Memory B cell (primary cell): ENCODE measurements at regions not wholly inside any gene's neighbourhood (a gene's known extent, or its start where the extent isn't known, plus 50 kb on each side); places are given as distances from the start of the nearest gene placed in this dataset.
"Not testable (repeated sequence)": the region's sequence is repeated elsewhere in the genome, so short reads cannot be mapped to it uniquely, and the experiment has no call there.

Experiments
- ATAC-seq: fragments of 150-1000 bp; cut with Tn5 transposase; 2 replicates; pipeline ENCODE4 v1.10.0; 2021; ENCODE audit warnings: low read depth, mild to moderate bottlenecking, moderate library complexity
- DNase-seq, 2 donors: peaks; one replicate each; pipeline ENCODE4 v3.0.0; 2022; ENCODE audit warnings: low spot score in 2 of 2
- H3K27ac Mint-ChIP-seq: one replicate; pipeline ENCODE4 v1.8.0; 2022; ENCODE audit warnings: mild to moderate bottlenecking, moderate library complexity, mixed read lengths
- H3K27me3 Mint-ChIP-seq: one replicate; pipeline ENCODE4 v1.8.0; 2022; ENCODE audit warnings: mixed read lengths
- H3K36me3 Mint-ChIP-seq: one replicate; pipeline ENCODE4 v1.8.0; 2022; ENCODE audit warnings: mild to moderate bottlenecking, mixed read lengths
- H3K4me1 Mint-ChIP-seq: one replicate; pipeline ENCODE4 v1.8.0; 2022; ENCODE audit warnings: mixed read lengths
- H3K4me3 Mint-ChIP-seq: one replicate; pipeline ENCODE4 v1.8.0; 2022; ENCODE audit warnings: mild to moderate bottlenecking, moderate library complexity, mixed read lengths
- H3K9me3 Mint-ChIP-seq: one replicate; pipeline ENCODE4 v1.8.0; 2022; ENCODE audit warnings: mixed read lengths

GRCh38 chr5:52626312-52626711, 161.4 kb upstream of the ITGA1 start:
- H3K27me3 Mint-ChIP-seq = peaks cover 3% of the 10 kb centered on the region
- ATAC-seq (no peak), DNase-seq (no peak)
- no peak overlapping the region for H3K4me3 Mint-ChIP-seq
- peaks cover 2% of the 10 kb centered on the region for H3K4me1 Mint-ChIP-seq
- H3K36me3 Mint-ChIP-seq = no peaks in the 10 kb centered on the region
- H3K9me3 Mint-ChIP-seq = peaks cover 9% of the 10 kb centered on the region
- no peak overlapping the region for H3K27ac Mint-ChIP-seq

DNA sequence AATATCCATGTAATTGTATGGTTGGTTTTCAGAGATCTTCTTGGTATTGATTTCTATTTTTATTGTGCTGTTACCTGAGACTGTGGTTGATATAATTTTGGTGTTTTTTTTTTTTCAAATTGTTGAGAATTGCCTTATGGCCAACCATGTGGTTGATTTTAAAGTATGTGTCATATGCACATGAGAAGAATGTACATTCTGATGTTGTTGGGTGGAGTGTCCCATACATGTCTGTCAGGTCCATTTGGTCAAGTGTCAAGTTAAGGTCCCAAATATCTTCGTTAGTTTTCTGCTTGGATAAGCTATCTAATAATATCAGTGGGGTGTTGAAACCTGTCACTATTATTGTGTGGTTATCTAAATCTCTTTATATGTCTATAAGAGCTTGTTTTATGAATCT, 160.0 kb upstream of the ITGA1 start:
- H3K4me3 Mint-ChIP-seq = no peak overlapping the region
- H3K27ac Mint-ChIP-seq = no peak overlapping the region
- peaks cover 9% of the 10 kb centered on the region for H3K9me3 Mint-ChIP-seq
- no peak for ATAC-seq
- peaks cover 3% of the 10 kb centered on the region for H3K27me3 Mint-ChIP-seq
- H3K36me3 Mint-ChIP-seq = no peaks in the 10 kb centered on the region
- no peak for DNase-seq
- peaks cover 2% of the 10 kb centered on the region for H3K4me1 Mint-ChIP-seq

GRCh38 chr5:52632281-52632680, 155.4 kb upstream of the ITGA1 start:
- Mint-ChIP-seq H3K9me3 (peaks cover 6% of the 10 kb centered on the region), H3K4me3 (no peak overlapping the region), H3K27ac (no peak overlapping the region), H3K36me3 (no peaks in the 10 kb centered on the region), H3K4me1 (peaks cover 2% of the 10 kb centered on the region), H3K27me3 (peaks cover 3% of the 10 kb centered on the region)
- no peak for ATAC-seq
- DNase-seq = no peak

- not testable (repeated sequence) for H3K4me3 Mint-ChIP-seq, H3K36me3 Mint-ChIP-seq, ATAC-seq, H3K9me3 Mint-ChIP-seq, H3K27ac Mint-ChIP-seq, DNase-seq, H3K4me1 Mint-ChIP-seq, H3K27me3 Mint-ChIP-seq
These were observed 153.5 kb upstream of the ITGA1 start for GRCh38 chr5:52634171-52634570.

- Mint-ChIP-seq H3K4me1 (no peaks in the 10 kb centered on the region), H3K27me3 (no peaks in the 10 kb centered on the region), H3K4me3 (no peak overlapping the region), H3K36me3 (no peaks in the 10 kb centered on the region), H3K9me3 (peaks cover 4% of the 10 kb centered on the region), H3K27ac (no peak overlapping the region)
- ATAC-seq = no peak
- no peak for DNase-seq
These were observed 149.0 kb upstream of the ITGA1 start for GRCh38 chr5:52638732-52639131.

DNA sequence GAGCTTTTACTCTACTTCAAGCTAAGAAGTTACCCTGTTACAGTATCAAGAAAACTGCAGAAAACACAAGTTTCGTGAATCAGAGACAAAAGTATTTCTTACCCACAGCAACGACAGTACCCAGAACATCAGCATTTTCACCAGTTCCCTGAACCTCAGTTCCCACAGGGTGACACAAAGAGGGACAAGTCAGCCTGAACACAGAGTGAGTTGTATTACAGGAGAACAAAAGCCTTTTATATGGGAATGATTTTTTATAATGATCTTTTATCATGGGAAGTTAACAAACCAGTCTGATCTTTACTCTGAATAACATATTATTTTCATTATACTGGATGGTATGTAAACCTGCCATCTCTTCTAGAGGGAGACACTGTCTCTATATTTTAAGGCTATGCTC, 139.0 kb upstream of the ITGA1 start:
- no peaks in the 10 kb centered on the region for H3K4me1 Mint-ChIP-seq
- ATAC-seq = no peak
- peaks cover 4% of the 10 kb centered on the region for H3K9me3 Mint-ChIP-seq
- H3K36me3 Mint-ChIP-seq = no peaks in the 10 kb centered on the region
- H3K27me3 Mint-ChIP-seq = peaks cover 6% of the 10 kb centered on the region
- DNase-seq = no peak
- no peak overlapping the region for H3K4me3 Mint-ChIP-seq
- no peak overlapping the region for H3K27ac Mint-ChIP-seq

- H3K27ac Mint-ChIP-seq = no peak overlapping the region
- H3K4me3 Mint-ChIP-seq = no peak overlapping the region
- ATAC-seq (no peak), DNase-seq (no peak)
- peaks cover 8% of the 10 kb centered on the region for H3K27me3 Mint-ChIP-seq
- no peaks in the 10 kb centered on the region for H3K36me3 Mint-ChIP-seq
- no peaks in the 10 kb centered on the region for H3K9me3 Mint-ChIP-seq
- no peaks in the 10 kb centered on the region for H3K4me1 Mint-ChIP-seq
These were observed 132.6 kb upstream of the ITGA1 start for GRCh38 chr5:52655163-52655562.

DNA sequence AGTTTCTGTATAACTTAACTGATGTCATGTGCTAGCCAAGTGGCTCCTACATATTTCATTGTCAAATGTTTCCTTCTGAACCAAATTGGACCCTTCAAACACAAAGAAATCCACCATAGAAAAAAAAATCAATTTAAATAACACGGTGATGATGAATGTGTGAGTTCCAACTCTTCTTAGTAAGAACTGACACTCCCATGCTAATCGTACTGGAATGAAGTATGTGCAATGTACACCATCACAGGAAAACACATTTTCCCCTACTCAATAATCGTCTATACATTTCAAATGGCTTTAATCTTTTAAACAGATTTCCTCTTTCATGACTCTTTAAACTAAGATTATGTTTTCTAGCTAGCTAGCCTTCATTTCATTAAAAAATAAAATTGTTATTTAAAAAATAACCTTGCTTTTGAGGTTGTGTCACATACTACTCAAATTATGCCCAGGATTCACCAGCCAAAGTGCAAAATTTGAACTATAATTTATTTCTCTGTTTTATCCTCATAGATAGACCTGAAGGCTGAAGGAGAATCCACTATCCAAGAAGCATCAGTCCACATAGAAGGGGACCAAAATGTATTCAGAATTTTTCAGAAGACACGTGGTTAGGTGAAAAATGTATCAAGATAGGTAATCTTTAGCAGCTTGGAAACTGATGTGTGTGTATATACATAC, 131.0 kb upstream of the ITGA1 start:
- Mint-ChIP-seq H3K4me1 (no peaks in the 10 kb centered on the region), H3K9me3 (no peaks in the 10 kb centered on the region), H3K36me3 (no peaks in the 10 kb centered on the region), H3K27me3 (peaks cover 6% of the 10 kb centered on the region), H3K27ac (no peak overlapping the region), H3K4me3 (no peak overlapping the region)
- no peak for ATAC-seq
- DNase-seq = no peak

DNA sequence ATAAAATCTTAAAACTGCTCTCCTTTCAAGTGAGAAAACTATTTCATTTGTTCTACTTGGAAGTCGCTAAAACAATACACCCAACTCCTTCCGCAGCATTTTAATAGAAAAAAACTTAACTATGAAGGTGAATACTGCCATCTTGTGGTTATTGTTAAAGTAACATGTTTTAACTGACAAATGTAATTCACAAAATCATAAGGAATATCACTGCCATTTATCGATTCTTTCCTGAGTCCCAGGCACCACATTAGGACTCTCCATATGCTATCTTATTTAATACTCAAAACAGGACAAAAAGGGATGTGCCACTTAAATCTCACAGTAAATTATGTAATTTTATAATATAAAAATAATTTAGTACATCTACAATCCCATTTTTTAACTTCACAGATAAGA, 130.5 kb upstream of the ITGA1 start:
- Mint-ChIP-seq H3K4me3 (no peak overlapping the region), H3K9me3 (no peaks in the 10 kb centered on the region), H3K4me1 (no peaks in the 10 kb centered on the region), H3K36me3 (no peaks in the 10 kb centered on the region), H3K27ac (no peak overlapping the region), H3K27me3 (peaks cover 5% of the 10 kb centered on the region)
- no peak for ATAC-seq
- peak in 1 of 2 donors; percentile 10 for DNase-seq

DNA sequence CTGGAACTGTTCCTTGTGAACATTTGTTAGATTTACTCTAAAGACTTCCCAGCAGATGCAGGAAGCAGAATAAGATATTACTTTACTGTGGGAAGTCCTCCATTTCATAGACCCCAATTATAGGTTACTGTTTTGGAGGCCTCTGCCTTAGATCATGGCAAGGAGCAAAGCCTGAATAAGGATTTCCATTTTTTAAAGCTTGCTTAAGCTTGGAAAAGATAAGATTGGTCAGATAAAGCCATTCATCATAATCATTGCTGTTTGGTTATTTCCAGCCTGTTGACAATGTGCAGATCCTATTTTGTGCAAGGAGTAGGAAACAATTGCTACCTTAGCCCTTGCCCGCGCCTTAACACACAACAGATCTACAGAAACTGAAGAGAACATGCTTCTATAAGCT, 129.5 kb upstream of the ITGA1 start:
- H3K36me3 Mint-ChIP-seq = no peaks in the 10 kb centered on the region
- H3K27me3 Mint-ChIP-seq = peaks cover 6% of the 10 kb centered on the region

GRCh38 chr5:52660621-52661020, 127.1 kb upstream of the ITGA1 start:
- Mint-ChIP-seq H3K9me3 (no peaks in the 10 kb centered on the region), H3K27ac (no peak overlapping the region), H3K4me3 (no peak overlapping the region), H3K4me1 (no peaks in the 10 kb centered on the region), H3K27me3 (peaks cover 4% of the 10 kb centered on the region), H3K36me3 (no peaks in the 10 kb centered on the region)
- DNase-seq (no peak), ATAC-seq (no peak)

More for the DNA sequence above, 129.5 kb upstream of the ITGA1 start:
- no peak overlapping the region for H3K27ac Mint-ChIP-seq
- DNase-seq (no peak), ATAC-seq (no peak)
- H3K4me3 Mint-ChIP-seq = no peak overlapping the region
- no peaks in the 10 kb centered on the region for H3K9me3 Mint-ChIP-seq
- H3K4me1 Mint-ChIP-seq = no peaks in the 10 kb centered on the region

DNA sequence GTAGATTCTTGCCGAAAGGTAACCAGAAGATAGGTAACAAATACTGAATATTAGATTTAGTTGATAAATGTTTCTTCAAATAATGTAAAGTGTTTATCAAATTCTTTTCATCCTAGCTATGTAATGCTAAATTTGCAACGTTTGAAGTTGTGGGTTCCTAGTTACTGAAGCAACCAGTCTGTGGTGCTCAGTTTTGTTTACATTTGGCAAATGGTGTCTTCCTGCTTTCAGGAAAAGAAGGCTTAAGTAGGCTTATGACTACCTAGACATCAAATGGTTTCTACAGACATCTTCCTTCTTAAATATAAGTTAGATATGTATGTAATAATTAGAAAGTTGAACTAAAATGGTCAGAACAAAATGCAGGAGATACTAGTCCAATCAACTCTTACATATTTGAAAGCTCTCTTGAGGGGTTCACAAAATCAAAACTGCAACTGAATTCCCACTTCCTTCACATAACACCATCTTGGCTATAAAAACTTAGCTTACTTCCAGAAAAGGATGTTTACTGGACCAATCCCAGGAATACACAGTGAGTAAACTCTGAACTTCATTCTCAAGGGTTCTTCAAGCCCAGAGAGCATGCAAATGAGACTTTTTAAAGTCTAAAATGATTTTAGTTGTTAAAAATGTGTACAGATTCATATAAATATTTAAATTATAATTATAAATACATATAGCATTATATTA, 125.7 kb upstream of the ITGA1 start:
- ATAC-seq (no peak), DNase-seq (no peak)
- H3K27me3 Mint-ChIP-seq = peaks cover 4% of the 10 kb centered on the region
- no peaks in the 10 kb centered on the region for H3K4me1 Mint-ChIP-seq
- no peaks in the 10 kb centered on the region for H3K9me3 Mint-ChIP-seq
- H3K27ac Mint-ChIP-seq = no peak overlapping the region
- no peak overlapping the region for H3K4me3 Mint-ChIP-seq
- no peaks in the 10 kb centered on the region for H3K36me3 Mint-ChIP-seq

GRCh38 chr5:52665559-52665958, 122.2 kb upstream of the ITGA1 start:
- Mint-ChIP-seq H3K9me3 (no peaks in the 10 kb centered on the region), H3K4me1 (no peaks in the 10 kb centered on the region), H3K27me3 (peaks cover 6% of the 10 kb centered on the region), H3K4me3 (no peak overlapping the region), H3K36me3 (no peaks in the 10 kb centered on the region), H3K27ac (no peak overlapping the region)
- ATAC-seq (no peak), DNase-seq (no peak)

DNA sequence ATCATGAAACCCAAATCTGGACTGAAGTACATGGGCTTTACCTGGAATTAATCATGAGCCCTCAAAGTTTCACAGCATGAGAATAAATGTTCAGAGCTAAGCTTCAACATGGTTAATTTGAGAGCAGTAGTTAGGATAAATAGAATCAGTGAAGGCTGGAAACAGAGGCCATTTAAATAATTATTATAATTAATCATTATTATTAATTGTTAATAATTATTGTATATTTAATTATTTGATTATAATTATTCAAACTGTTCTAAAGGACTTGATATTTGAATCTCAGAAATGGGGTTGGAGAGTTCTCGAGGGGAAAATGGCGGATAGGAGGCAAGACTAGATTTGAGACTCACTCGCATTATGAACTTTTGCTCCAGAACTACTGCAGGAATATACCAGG, 119.6 kb upstream of the ITGA1 start:
- H3K36me3 Mint-ChIP-seq = no peaks in the 10 kb centered on the region
- H3K27me3 Mint-ChIP-seq = peaks cover 3% of the 10 kb centered on the region
- no peak for ATAC-seq
- H3K4me1 Mint-ChIP-seq = no peaks in the 10 kb centered on the region
- H3K9me3 Mint-ChIP-seq = no peaks in the 10 kb centered on the region
- DNase-seq = no peak
- no peak overlapping the region for H3K4me3 Mint-ChIP-seq
- no peak overlapping the region for H3K27ac Mint-ChIP-seq
